HG02759 (cell line): ENCODE measurements at regions not wholly inside any gene's neighbourhood (a gene's known extent, or its start where the extent isn't known, plus 50 kb on each side); places are given as distances from the start of the nearest gene placed in this dataset.

Experiments
- ATAC-seq: cut with Tn5 transposase; IDR thresholded peaks from one replicate; pipeline ENCODE4 v1.9.1; 2021; ENCODE audit warnings: mild to moderate bottlenecking, moderate library complexity; ENCODE audit not compliant: unreplicated experiment

- ATAC-seq: no peak
Observed at GRCh38 chr10:78912361-78913218, 156.2 kb upstream of the ZMIZ1 start.

GRCh38 chr10:78913219-78914059, 155.3 kb upstream of the ZMIZ1 start:
- ATAC-seq: no peak

- no peak for ATAC-seq
Observed at GRCh38 chr10:78914060-78914378, 154.7 kb upstream of the ZMIZ1 start.

- ATAC-seq: no peak
Observed at GRCh38 chr10:78914502-78915189, 154.1 kb upstream of the ZMIZ1 start.

GRCh38 chr10:78915190-78915518, 153.6 kb upstream of the ZMIZ1 start:
- no peak for ATAC-seq

GRCh38 chr10:78916227-78916626, 152.5 kb upstream of the ZMIZ1 start:
- no peak for ATAC-seq

- no peak for ATAC-seq
Observed at GRCh38 chr10:78919181-78919966, 149.4 kb upstream of the ZMIZ1 start.

GRCh38 chr10:78920011-78920410, 148.8 kb upstream of the ZMIZ1 start:
- no peak for ATAC-seq

- ATAC-seq: no peak
Observed at GRCh38 chr10:78921895-78922294, 146.9 kb upstream of the ZMIZ1 start.

- no peak for ATAC-seq
Observed at GRCh38 chr10:78923647-78924318, 145.0 kb upstream of the ZMIZ1 start.

- no peak for ATAC-seq
Observed at GRCh38 chr10:78924319-78925003, 144.3 kb upstream of the ZMIZ1 start.

GRCh38 chr10:78925275-78925674, 143.5 kb upstream of the ZMIZ1 start:
- ATAC-seq: no peak

GRCh38 chr10:78925800-78926319, 142.9 kb upstream of the ZMIZ1 start:
- ATAC-seq: no peak

- ATAC-seq: no peak
Observed at GRCh38 chr10:78927257-78927995, 141.3 kb upstream of the ZMIZ1 start.

- no peak for ATAC-seq
Observed at GRCh38 chr10:78928330-78928729, 140.4 kb upstream of the ZMIZ1 start.

- ATAC-seq: no peak
Observed at GRCh38 chr10:78929541-78929940, 139.2 kb upstream of the ZMIZ1 start.

GRCh38 chr10:78931321-78932053, 137.3 kb upstream of the ZMIZ1 start:
- no peak for ATAC-seq

GRCh38 chr10:78932054-78932386, 136.7 kb upstream of the ZMIZ1 start:
- ATAC-seq: no peak
